Cardiac fibroblast (primary cell): ENCODE measurements at regions not wholly inside any gene's neighbourhood (a gene's known extent, or its start where the extent isn't known, plus 50 kb on each side); places are given as distances from the start of the nearest gene placed in this dataset.

Experiments
- DNase-seq, 2 donors: peaks; one replicate each; pipeline versions ENCODE4 v3.0.0 to v3.0.0-alpha.2; 2010; ENCODE audit warnings: low read depth in 2 of 2
- H3K4me3 ChIP-seq, 2 donors: replicated peaks in 1 of 2; 1 replicate in 1 of 2; 2 replicates in 1 of 2; pipeline ENCODE4 v1.5.1; 2011; ENCODE audit warnings: low read depth in 2 of 2, low read length in 2 of 2, mild to moderate bottlenecking in 2 of 2, moderate library complexity in 1 of 2
- CTCF ChIP-seq: IDR thresholded peaks from one replicate; pipeline ENCODE4 v1.5.1; 2011; ENCODE audit warnings: low read depth, mild to moderate bottlenecking, low read length, inconsistent platforms

GRCh38 chr15:45790325-45790943 is 155.6 kb downstream of the SQOR start:
- H3K4me3 ChIP-seq = no peak overlapping the region
- peak; percentile 62 for TF ChIP-seq CTCF
- peak; percentile 36 to 53 for DNase-seq

GRCh38 chr15:45794304-45794703 is 159.5 kb downstream of the SQOR start:
- no peak for DNase-seq
- no peak overlapping the region for H3K4me3 ChIP-seq
- no peak for TF ChIP-seq CTCF

GRCh38 chr15:45794712-45795439 is 160.0 kb downstream of the SQOR start:
- no peak for TF ChIP-seq CTCF
- no peak for DNase-seq
- no peak overlapping the region for H3K4me3 ChIP-seq

- TF ChIP-seq CTCF = peak; percentile 61
- peak; percentile 56 to 71 for DNase-seq
- no peak overlapping the region for H3K4me3 ChIP-seq
These were observed 160.7 kb downstream of the SQOR start for GRCh38 chr15:45795440-45796069.

GRCh38 chr15:45796433-45796832 is 161.6 kb downstream of the SQOR start:
- H3K4me3 ChIP-seq = no peak overlapping the region
- TF ChIP-seq CTCF = no peak
- no peak for DNase-seq

GRCh38 chr15:45799508-45799907 is 164.7 kb downstream of the SQOR start:
- no peak for DNase-seq
- no peak overlapping the region for H3K4me3 ChIP-seq
- no peak for TF ChIP-seq CTCF
